HG03175 (cell line): ENCODE measurements at regions not wholly inside any gene's neighbourhood (a gene's known extent, or its start where the extent isn't known, plus 50 kb on each side); places are given as distances from the start of the nearest gene placed in this dataset.

ENCODE experiments used
- ATAC-seq: cut with Tn5 transposase; IDR thresholded peaks from one replicate; pipeline ENCODE4 v1.9.1; 2021; ENCODE audit warnings: mild to moderate bottlenecking, moderate library complexity; ENCODE audit not compliant: unreplicated experiment

DNA sequence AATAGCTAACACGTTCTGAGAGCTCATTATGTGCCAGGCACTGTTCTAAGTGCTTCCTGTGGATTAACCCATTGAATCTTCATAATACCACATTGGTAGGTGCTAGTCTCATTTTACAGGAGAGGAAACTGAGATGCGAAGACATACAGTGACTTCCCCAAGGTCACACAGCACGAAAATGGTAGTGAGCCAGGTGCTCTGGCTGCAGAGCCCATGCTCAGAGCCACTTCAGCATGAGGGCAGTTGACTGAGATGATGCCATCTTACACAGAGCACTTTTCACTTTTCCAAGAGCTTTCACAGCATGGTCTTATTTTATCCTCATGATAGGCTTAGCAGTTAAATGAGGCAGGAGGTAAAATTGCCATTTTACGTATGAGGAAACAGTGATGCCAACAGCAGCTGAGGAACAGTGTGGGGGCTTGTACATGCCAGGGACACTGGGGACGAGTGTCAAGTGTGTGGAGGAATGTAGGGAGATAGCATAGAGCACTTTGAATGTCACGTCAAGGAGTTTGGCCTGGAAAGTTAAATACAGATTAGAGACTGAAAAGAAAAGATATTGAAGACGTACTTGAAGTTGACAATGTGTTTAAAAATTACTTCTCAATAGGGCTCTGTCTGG lies 180.0 kb downstream of the KIF4B start:
- ATAC-seq, result no peak

DNA sequence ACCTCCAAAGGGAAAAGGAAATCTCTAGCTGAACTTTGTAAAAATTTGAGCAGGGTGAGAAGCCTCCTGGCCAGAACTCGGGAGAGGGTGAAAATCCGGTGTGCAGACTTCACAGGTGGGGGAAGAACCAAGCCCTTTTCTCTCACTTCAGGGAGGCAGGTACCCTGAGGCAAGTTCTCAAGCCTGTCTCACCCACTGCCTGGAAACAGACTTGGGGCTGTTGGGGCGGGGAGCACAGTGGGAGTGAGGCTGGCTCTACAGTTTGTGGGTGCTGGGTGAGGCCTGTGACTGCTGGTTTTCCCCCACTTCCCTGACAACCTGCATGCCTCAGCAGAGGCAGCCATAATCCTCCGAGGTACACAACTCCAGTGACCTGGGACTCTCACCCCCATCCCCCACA lies 187.1 kb downstream of the KIF4B start:
- no peak for ATAC-seq

DNA sequence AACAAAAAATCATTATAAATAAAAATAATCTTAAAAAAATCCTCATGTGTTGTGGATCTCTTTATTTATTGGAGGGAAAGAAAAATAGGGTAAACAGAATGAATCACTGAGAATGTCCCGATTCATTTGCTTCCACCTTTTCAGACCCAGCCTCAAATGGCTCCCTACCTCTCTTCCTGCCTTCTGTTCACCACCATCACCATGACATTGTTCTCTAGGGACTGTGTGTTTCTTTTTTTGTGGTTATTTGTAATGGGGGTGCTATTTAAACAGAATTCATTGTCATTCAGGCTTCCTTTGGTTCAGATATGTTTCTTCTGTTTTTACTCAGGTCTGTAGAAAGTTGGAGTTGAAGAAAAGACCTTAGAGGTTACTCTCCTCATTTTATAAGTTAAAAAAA lies 198.2 kb downstream of the KIF4B start:
- ATAC-seq, result no peak

DNA sequence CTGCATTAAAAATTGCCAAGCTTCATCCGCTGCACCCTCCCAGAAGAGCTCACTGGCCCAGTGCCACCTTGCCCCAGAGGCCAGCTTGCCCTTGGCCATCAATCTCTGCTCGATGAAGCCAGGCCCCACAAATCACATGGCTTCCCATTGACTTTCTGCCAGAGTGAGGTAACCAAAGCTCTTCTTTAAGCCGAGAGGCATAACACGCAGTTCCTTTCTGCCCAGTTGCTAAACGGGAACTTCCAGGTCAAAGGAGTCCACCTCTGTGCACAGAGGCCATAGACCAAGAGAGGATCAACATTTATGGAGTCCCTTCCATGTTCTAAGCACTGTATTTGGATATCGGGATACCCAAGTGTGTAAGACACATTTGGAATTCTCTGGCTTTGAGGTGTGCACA lies 208.8 kb downstream of the KIF4B start:
- no peak for ATAC-seq

DNA sequence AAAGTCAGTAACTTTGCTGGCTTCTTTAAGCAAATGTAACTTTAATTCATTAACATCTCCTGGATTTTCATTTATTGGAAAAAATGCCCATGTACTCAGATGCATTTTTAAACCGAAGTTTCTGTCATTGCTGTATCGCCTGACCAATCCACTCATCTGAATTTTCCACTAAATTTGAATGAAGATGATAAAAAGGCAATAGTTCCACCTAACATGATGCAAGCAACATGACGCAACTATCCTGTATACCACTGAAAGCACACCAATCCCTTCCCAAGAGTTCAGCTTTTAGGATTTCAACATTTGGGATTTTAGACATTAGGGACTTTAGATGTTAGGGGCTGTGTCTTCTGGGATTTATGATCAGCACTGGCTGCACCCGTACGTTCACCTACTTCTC lies 215.6 kb downstream of the KIF4B start:
- no peak for ATAC-seq

DNA sequence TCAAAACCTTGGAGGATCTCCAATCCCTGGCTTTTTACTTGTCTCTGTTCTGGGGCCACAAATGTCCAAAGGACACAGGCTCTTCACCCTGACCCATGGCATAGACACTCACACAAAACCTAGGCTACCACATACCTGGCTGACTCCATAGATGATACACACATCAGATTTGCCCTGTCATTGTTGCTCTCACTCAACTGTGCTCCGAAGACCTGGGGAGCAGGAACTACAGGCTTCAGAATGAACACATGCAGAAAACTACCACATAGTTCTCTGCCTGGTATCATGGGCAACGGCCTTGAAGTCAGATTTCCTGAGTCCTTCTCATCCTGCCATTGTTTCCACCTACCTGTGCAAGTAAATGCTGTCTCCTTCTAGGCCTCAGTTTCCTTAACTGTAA lies 226.2 kb downstream of the KIF4B start:
- no peak for ATAC-seq

DNA sequence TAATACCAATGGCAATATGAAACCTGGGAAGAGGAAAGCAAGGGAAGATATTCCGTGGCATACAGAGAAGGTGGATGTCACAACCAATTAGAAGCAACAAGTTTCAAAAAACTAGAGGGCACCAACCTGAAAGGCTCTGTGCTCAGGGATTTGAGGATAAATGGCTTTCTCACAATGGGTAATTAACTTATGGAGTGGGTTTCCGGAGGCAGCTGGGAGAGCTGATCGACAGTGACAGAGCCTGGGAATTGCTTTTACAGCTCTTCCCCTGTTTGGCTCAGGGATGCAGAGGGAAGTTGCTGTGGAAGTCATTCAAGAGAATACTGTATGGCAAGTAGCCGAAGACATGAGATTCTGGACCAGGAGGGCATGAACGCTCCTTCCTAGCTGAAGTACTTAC lies 237.0 kb downstream of the KIF4B start:
- no peak for ATAC-seq

DNA sequence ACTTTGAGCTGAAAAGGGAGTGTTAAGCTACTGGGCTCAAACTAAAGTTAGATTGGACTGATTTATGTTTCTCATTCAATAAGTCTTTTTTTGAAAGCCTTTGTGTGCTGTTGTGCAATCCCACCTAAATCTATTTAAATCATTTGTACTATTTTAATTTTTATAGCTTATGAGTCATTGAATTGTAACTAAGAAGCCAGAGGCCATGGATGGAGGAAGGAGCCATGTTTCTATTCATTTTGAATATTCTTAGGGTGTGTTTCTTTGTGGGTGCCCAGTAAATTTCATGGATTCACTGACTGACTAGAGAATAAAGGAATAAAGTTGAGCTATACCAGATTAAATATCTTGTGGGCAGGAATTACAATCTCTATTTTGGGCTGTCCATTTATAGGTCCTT lies 238.5 kb downstream of the KIF4B start:
- no peak for ATAC-seq

DNA sequence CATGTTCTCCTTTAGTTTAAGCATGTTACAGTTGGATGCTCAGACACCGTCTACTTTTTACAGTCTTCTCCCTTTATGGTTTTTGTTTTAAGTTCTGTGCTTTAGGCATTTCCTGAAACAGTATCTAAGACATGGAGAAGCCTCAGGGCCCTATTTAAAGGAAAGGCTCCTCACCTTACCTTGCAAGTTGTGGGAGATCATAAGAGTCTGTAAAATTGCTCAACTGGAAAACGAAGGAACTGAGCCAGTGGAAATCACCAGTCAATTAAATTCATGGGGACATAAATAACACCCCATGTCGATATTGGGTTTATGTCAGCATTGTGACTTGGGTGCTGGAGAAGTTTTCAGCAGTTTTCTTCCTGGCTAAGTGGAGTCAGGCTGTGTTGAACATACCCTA lies 239.2 kb downstream of the KIF4B start:
- ATAC-seq, result no peak

DNA sequence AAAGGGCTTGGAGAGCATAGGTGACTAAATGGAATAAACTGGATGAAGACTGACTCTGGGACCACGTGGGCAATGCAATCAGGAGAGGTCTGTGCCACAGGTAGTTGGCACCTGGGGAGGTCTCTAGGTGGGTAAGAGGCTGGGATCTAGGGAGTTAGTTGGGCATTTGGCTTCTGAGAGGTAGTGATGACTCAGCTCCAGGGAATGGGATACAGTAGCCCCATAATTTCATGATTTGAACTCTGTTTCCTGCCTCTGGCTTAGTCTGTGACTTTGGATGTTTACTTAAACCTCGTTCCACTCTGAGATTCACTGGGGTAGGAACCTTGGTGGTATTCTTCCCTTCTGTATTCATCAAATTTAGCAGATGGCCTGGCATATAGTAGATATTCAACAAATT lies 240.8 kb downstream of the KIF4B start:
- ATAC-seq, result no peak

DNA sequence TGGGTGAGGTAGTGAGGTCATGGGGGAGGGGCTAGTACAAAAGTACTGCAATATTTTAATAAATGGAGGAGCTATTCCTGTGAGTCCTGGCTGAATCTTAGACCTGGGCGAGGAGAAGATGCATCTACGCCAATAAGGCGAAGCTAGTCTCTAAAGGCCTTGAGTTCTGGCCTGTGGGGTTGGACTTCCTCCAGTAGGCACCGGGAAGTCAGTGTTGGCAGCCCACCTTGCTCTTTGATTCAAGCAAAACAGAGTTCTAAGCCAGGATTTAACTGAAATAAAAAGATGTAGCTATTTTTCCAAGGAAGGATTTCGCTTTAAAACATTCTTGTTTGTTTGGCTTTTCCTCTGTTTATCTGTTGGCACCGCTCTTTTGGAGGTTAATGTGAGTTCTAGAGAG lies 244.6 kb downstream of the KIF4B start:
- no peak for ATAC-seq

DNA sequence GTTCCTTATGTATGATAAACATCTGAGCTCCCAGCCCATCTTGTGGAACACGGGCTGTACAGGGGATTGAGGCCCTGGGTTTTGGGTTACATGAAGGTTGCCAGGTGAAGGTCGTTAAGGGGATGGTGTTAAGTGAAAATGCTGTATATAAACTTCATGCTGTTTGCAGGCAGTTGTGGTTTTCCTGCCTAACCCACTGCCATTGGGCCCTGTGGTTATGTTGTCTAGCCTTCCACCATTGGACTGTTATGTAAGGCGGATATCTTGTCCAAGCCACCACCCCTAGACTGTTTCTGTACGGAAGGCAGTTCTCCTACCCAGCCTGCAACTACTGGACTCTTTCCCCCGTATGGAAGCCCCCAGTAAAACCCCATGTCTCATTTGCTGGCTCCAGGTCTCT lies 246.1 kb downstream of the KIF4B start:
- ATAC-seq, result no peak

DNA sequence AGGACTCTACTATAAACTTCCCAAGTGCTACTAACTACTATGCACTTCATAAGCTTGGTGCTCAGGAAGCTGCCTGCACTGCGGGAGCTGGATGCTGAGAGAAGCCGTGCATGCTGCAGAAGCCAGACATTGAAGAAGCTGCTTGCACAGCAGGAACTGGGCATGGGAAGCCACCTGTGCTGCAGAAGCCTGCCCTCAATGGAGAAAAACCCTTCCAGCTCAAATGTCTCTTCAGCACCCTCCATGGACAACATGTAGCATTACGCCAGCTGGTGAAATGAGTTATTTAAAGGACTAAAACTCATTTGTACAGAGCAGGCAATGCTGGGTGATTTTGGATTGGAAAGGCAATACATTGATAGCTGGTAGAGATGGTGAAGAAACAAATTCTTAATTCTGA lies 247.2 kb downstream of the KIF4B start:
- no peak for ATAC-seq

DNA sequence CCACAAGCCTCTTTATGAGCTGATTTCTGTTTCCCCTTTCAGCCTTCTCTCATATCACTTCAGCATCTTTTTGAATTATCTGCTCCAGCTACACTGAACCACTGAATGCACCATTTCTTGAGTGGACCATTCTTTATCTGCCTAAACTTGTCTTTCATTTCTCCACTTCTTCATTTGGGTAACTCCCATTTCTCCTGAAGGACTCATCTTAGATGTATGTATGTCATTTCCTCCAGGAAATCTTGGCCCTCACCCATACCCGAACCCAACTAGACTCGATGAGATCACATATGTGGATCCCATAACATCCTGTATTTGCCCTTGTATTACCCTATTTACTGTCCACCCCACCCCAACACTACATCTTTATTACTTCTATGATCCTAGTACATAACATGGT lies 249.8 kb downstream of the KIF4B start:
- no peak for ATAC-seq

DNA sequence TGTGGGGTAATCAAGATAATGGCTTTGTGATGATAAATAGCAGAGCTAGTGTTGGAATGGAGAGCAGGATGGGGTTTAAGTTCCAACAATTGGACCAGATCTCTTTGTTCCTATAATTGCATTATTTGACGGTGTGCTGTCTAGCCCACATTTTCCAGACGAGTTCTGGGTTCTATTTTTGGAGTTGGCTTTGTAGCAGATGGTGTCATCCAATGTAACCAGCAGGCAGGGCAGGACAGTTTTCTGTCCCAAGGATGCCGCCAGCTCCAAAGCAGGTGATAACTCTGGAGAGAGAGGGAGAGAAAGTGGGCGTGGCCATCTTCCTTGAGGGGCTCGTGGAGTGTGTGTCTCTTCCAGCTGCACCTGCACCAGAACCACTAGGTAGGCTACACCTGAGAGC lies 251.3 kb downstream of the KIF4B start:
- ATAC-seq, result no peak

DNA sequence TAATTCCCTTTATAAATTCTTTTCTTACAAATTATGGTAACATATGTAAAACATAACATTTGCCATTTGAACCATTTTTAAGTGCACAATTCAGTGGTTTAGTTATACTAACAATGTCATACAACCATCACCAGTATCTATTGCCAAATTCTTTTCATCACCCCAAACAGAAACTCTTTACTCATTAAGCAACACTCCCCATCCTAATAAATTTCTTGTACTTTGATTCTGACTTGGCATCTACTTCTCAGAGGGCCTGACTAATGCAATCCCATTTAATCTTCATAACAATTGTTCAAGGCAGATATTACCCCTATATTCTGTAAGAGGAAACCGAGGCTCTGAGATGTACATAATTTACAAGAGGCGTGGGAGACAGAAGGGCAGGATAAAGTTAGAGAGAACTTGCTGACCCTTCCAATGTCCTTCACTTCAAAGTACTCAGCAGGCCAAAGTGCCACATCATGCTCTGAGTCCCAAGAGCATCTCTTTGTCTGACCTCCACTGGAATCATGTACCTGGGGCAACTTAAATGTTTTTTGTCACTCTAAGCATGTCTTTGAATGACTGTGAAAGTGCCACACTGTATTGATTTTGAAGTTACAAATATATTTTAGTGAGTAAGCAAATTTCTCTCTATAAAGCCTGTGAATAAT lies 255.3 kb downstream of the KIF4B start:
- no peak for ATAC-seq

DNA sequence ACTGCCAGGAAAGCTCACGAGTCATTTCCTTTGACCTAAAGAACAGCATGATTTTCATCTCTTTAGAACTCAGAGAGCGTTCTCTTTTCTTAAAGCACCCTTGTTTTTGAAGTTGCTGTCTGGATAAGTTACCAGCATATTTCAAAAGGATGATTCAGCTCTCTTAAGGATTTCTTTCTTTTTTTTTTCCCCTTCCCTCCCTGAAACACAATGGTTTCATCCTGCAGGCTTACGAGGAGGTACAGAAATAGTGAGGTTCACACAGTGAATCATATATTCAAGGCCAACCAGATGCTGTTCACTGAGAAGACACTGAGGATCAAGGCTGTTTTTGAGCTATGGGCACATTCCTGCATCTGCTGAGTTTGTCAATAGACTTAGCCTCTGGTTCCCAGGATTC lies 257.2 kb downstream of the KIF4B start:
- no peak for ATAC-seq

DNA sequence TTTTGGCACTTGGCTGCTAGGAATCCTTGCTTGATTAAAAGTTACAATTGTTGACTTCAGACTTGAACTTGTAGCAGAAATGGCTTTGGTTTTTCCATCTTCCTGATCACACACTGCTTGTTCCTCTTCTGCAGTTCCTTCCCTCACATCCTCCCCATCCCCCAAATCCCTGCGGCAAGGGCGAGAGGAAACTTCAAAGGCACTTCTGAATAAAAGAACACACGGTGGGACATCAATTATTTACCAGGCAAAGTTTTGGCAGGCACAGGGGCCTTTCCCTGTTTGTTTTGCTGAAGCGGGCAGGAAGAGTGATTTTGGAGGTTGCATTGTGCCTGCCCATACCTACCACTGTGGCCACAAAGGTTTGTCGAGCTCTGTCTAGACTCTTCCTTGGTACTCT lies 260.9 kb downstream of the KIF4B start:
- ATAC-seq, result no peak

DNA sequence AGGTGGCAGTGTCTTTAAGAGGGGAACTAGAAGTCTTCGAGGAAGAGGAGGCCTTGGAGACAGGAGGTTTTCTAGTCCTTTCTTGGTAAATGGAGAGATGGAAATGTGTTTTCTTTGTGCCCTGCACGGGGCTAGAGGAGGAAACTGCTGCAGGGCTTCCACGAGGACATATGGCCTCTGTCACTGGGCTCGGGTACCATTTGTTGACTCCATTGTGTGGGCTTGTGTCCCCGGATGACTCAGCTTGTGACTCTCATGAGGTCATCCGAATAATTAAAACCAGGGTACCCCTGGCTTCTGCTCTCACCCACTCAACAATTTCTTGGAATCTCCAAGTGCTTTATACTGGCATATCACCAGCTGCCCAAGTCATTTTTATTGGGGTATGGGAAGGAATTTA lies 261.7 kb downstream of the KIF4B start:
- ATAC-seq, result no peak

DNA sequence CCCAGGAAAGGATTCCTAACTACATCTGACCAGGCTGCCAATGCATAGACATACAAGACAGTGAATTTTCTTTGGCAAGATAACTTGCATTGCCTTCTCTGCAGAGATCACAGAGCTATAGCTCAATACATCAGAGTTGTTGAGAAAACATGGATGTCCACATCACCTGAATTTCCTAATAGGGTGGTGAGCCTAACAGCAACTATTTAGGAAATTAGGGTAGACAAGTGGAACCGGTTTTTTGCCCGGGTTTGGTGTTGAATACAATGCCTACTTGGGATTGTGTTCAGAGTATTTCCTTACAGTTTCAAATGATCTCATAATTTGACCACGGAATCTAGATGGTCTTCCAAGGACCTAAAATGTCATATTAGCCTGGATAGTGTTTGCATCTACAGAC lies 262.7 kb downstream of the KIF4B start:
- no peak for ATAC-seq

DNA sequence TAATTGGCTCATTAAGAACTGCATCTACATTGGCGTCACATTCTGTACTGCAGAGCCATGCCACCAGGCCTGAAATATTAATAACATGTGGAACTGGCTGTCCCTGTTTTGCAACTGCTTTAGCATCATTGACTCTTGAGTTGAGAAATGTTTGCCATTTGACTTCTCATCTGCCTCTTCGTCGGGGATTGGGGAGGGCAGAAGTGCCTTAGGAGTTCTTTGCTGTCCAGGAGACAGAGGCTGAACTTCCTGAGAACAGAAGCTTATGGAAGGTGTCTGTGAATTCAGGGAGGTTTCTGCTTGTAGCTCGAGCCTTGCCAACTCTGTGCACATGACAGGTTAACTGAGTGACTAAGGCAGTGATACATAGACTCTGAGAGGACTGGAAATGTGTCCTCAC lies 265.0 kb downstream of the KIF4B start:
- ATAC-seq, result no peak

DNA sequence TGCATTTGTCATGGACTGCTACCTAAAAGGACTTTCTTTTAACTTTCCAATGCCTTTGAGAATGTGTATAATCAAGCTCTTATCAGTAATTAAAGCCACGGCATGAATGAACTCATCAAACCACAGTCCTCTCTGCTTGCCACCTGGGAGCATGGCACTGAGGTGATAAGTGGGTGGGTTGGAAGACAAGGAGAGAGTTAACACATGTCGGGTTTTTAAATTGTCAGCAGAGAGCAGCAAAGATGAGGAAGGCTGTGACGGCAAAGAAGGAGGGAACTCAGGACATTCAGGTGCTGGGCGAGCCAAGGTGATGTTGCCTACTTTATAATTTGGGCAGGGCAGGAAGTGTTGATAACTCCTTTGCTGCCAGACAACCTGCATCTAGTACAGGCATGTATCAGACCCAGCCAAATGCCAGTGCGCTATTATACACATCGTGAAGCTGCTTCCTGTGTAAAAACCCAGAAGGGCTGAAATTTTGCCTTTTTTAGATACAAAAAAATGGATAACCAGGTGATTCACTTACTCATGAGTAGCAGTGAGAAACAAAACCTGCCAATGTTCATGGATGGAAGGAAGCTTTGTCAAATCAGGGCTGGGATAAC lies 269.1 kb downstream of the KIF4B start:
- no peak for ATAC-seq

DNA sequence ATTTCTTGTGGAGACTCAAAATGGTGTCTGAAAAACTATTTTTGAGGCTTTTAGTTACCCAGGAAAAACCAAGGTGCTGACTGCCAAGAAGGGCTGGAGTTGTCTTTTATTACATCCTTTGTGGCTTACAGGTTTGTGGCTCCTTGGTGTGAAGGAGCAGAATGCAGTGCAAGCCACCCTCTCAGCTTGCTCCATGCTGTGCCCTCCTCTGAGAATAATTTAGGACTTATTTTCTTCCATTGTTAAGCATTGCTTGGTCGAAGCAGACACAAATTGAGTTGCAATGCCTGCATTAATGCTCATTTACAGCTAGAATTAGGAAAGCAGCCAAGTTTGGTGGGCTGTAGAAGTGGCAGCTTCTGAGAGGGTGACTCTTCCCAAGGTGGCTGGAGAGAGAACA lies 272.2 kb downstream of the KIF4B start:
- ATAC-seq, result no peak
